Neural crest cell (in vitro differentiated cells): ENCODE measurements at regions not wholly inside any gene's neighbourhood (a gene's known extent, or its start where the extent isn't known, plus 50 kb on each side); places are given as distances from the start of the nearest gene placed in this dataset.

ENCODE experiments used
- DNase-seq: peaks from one replicate; pipeline ENCODE4 v3.0.0; 2021; ENCODE audit warnings: low read depth, mixed read lengths, low spot score
- H3K27ac Mint-ChIP-seq: one replicate; pipeline ENCODE4 v1.8.0; 2021; ENCODE audit warnings: mild to moderate bottlenecking, mixed read lengths; ENCODE audit not compliant: unreplicated experiment
- H3K27me3 Mint-ChIP-seq: 2 replicates; pipeline ENCODE4 v1.8.0; 2021; ENCODE audit warnings: low read depth, mild to moderate bottlenecking, mixed read lengths
- H3K36me3 Mint-ChIP-seq: 2 replicates; pipeline ENCODE4 v1.8.0; 2021; ENCODE audit warnings: low read depth, mild to moderate bottlenecking, mixed read lengths
- H3K4me1 Mint-ChIP-seq: 2 replicates; pipeline ENCODE4 v1.8.0; 2021; ENCODE audit warnings: mixed read lengths
- H3K4me3 Mint-ChIP-seq: one replicate; pipeline ENCODE4 v1.8.0; 2021; ENCODE audit warnings: mild to moderate bottlenecking, mixed read lengths
- H3K9me3 Mint-ChIP-seq: 2 replicates; pipeline ENCODE4 v1.8.0; 2021; ENCODE audit warnings: mixed read lengths
- TF ChIP-seq, protein P1 (sequence below): fragments of 200-600 bp; sonication (generic); conservative IDR thresholded peaks from 2 replicates; pipeline ENCODE4 v1.5.0; 2021; ENCODE audit warnings: antibody characterized with exemption, mild to moderate bottlenecking

DNA sequence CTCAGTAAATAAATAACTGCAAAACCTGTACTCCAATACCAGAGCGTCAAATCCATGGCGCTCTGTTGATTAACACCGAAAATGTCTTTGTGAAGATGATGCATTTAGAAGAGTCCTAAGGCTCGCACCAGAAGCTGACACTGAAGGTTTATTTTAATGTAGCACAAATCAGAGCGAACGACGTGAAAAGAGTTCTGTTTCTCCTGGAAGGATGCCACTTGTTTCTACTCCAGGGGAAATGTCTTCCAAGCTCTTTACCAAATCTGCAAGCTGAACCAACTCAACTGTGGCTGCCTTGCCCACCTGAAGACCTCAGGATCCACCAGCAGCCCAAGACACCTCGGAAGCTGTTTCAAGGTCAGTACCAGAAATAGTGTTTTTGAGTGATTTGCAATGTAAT is 194.4 kb upstream of the MAF start:
- no peak overlapping the region for H3K4me3 Mint-ChIP-seq
- no peak overlapping the region for H3K27ac Mint-ChIP-seq
- H3K4me1 Mint-ChIP-seq: no peaks in the 10 kb centered on the region
- H3K36me3 Mint-ChIP-seq: no peaks in the 10 kb centered on the region
- no peak for DNase-seq
- no peaks in the 10 kb centered on the region for H3K9me3 Mint-ChIP-seq
- no peaks in the 10 kb centered on the region for H3K27me3 Mint-ChIP-seq
- TF ChIP-seq, protein P1, sequence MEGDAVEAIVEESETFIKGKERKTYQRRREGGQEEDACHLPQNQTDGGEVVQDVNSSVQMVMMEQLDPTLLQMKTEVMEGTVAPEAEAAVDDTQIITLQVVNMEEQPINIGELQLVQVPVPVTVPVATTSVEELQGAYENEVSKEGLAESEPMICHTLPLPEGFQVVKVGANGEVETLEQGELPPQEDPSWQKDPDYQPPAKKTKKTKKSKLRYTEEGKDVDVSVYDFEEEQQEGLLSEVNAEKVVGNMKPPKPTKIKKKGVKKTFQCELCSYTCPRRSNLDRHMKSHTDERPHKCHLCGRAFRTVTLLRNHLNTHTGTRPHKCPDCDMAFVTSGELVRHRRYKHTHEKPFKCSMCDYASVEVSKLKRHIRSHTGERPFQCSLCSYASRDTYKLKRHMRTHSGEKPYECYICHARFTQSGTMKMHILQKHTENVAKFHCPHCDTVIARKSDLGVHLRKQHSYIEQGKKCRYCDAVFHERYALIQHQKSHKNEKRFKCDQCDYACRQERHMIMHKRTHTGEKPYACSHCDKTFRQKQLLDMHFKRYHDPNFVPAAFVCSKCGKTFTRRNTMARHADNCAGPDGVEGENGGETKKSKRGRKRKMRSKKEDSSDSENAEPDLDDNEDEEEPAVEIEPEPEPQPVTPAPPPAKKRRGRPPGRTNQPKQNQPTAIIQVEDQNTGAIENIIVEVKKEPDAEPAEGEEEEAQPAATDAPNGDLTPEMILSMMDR: no peak

DNA sequence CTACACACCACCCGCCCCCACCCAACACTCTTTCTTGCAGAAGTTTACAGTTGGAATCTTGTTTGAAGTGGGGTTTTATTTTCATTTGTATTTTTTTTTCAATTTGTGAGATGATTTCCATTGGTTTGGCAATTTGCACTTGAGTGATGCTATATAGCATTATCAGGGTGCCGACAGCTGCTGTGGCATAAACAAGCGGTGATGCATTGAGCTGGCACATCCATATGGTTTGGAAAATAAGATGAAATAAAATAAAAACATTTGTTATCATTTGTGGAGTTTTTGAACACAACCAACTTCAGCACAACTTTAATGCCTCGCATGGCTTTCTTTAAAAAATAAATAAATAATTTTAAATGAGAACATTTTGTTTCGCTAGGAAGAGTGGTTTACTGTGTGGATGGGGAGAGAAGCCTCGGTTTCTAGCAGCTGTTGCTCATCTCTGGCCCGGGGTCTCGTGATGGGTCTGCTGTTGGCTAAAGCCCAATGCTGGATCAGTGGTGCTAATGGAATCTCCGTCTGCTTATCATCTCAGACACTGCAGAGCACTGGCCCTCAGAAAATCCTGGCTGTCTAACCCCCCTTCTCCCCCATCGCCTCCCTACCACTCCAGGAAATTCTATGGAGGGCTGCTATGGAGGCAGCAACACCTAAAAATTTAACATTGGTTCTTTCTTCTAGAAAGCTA is 192.3 kb upstream of the MAF start:
- no peaks in the 10 kb centered on the region for H3K9me3 Mint-ChIP-seq
- no peaks in the 10 kb centered on the region for H3K4me1 Mint-ChIP-seq
- no peak overlapping the region for H3K4me3 Mint-ChIP-seq
- DNase-seq: no peak
- no peaks in the 10 kb centered on the region for H3K36me3 Mint-ChIP-seq
- H3K27ac Mint-ChIP-seq: no peak overlapping the region
- peaks cover 9% of the 10 kb centered on the region for H3K27me3 Mint-ChIP-seq
- TF ChIP-seq, protein P1: no peak

DNA sequence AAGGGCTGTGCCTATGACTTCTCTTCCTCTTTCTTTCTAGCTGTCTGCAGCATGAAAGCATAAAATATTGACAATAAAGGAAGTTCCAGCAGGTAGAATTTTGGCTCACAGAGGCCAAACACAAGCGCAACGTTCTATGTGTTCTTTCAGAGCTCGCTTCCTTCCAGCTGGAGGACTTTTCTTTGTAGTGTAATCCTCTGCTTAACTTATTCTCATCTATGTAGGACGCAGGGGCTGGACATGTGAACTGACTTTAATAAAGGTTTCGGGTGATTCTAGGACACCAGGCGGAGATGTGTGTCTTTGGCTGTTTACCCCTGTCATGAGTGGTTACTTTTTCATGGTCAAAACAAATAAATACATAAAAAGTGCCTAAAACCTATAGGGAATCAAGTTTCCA is 191.5 kb upstream of the MAF start:
- H3K27me3 Mint-ChIP-seq: peaks cover 9% of the 10 kb centered on the region
- TF ChIP-seq, protein P1: no peak
- H3K27ac Mint-ChIP-seq: no peak overlapping the region
- H3K9me3 Mint-ChIP-seq: no peaks in the 10 kb centered on the region
- no peak overlapping the region for H3K4me3 Mint-ChIP-seq
- no peaks in the 10 kb centered on the region for H3K36me3 Mint-ChIP-seq
- no peak for DNase-seq
- H3K4me1 Mint-ChIP-seq: no peaks in the 10 kb centered on the region

DNA sequence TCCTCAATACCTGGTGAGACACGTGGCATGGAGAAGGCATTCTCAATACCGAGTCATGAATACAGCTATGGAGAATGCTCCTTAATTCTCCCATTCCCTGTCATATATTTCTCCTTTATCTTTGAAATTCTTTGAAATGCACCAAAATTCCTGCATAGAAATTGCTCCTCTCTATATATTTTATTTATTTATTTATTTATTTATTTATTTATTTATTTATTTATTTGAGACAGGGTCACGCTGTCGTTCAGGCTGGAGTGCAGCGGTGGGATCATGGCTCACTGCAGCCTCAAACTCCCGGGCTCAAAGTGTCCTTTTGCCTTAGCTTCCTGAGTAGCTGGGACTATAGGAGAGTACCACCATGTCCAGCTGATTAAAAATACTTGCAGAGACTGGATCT is 190.3 kb upstream of the MAF start:
- no peaks in the 10 kb centered on the region for H3K9me3 Mint-ChIP-seq
- TF ChIP-seq, protein P1: no peak
- H3K36me3 Mint-ChIP-seq: no peaks in the 10 kb centered on the region
- H3K4me1 Mint-ChIP-seq: no peaks in the 10 kb centered on the region
- no peak for DNase-seq
- H3K4me3 Mint-ChIP-seq: no peak overlapping the region
- no peak overlapping the region for H3K27ac Mint-ChIP-seq
- peaks cover 9% of the 10 kb centered on the region for H3K27me3 Mint-ChIP-seq

DNA sequence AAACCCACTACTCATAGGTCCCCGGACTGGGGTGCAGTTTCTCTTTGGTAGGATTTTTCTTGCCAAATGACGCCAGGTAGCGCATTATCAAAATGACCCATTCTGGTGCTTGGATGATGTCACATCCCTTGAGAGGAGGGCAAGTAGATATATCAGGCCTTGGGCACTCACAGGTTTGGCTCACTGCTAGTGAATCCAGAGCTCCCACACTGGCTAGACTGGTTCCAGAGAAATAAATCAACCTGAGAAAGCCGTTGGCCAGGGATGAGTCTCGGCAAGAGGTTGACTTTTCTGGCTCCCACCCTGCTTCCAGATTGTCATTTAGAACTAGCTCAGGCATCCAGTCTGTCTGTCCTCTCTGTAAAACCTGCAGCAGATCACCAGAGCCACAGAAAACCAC is 188.4 kb upstream of the MAF start:
- Mint-ChIP-seq H3K27ac (no peak overlapping the region), H3K36me3 (no peaks in the 10 kb centered on the region), H3K27me3 (peaks cover 9% of the 10 kb centered on the region), H3K4me1 (no peaks in the 10 kb centered on the region), H3K9me3 (no peaks in the 10 kb centered on the region), H3K4me3 (no peak overlapping the region)
- TF ChIP-seq, protein P1: no peak
- no peak for DNase-seq
